ENCODE measurements at regions not wholly inside any gene's neighbourhood (a gene's known extent, or its start where the extent isn't known, plus 50 kb on each side); places are given as distances from the start of the nearest gene placed in this dataset.
A peak's percentile ranks its signal among the peaks of the same experiment; 100 is the strongest.

- intact Hi-C loops (cut with micrococcal nuclease), result no loop called here
- no peak for TF ChIP-seq CTCF (IDR thresholded peaks at IDR 0.05)
- ATAC-seq (no peak), DNase-seq (no peak)
- Histone ChIP-seq H3K4me3 (ENCODE audit: low read length) (no peak overlapping the region), H3K27me3 (ENCODE audit: control insufficient read depth, insufficient read depth, low read length) (no peaks in the 10 kb centered on the region), H3K4me1 (ENCODE audit: control insufficient read depth, insufficient read depth, low read length) (peaks cover 29% of the 10 kb centered on the region), H3K36me3 (ENCODE audit: control insufficient read depth, insufficient read depth, low read length) (no peaks in the 10 kb centered on the region), H3K27ac (ENCODE audit: low read length) (no peak overlapping the region), H3K9me3 (ENCODE audit: control insufficient read depth, insufficient read depth, low read length) (no peaks in the 10 kb centered on the region)
- H3K9me3 Mint-ChIP-seq, result no peaks in the 10 kb centered on the region
- no peaks in the 10 kb centered on the region for H3K36me3 Mint-ChIP-seq
- WGBS (ENCODE audit: insufficient coverage), result 89% methylated on average over 4 of the region's 7 CpGs
- peaks cover 38 to 44% of the 10 kb centered on the region in 2 donors for H3K4me1 Mint-ChIP-seq
- H3K4me3 Mint-ChIP-seq, result no peak overlapping the region
- no peaks in the 10 kb centered on the region for H3K27me3 Mint-ChIP-seq (ENCODE audit: low read depth in 2 of 2)
- H3K27ac Mint-ChIP-seq, result no peak overlapping the region
Measured at GRCh38 chr11:86155200-86155844, 86.4 kb upstream of the PICALM start.

GRCh38 chr11:86153439-86153838, 84.6 kb upstream of the PICALM start:
- TF ChIP-seq CTCF (IDR thresholded peaks at IDR 0.05), result no peak
- no peak overlapping the region for H3K27ac ChIP-seq (ENCODE audit: low read length)
- no peaks in the 10 kb centered on the region for H3K9me3 ChIP-seq (ENCODE audit: control insufficient read depth, insufficient read depth, low read length)
- peak overlapping the region in 1 of 2 donors; percentile 65 for H3K27ac Mint-ChIP-seq
- H3K9me3 Mint-ChIP-seq, result no peaks in the 10 kb centered on the region
- no peak for DNase-seq
- no peaks in the 10 kb centered on the region for H3K27me3 ChIP-seq (ENCODE audit: control insufficient read depth, insufficient read depth, low read length)
- peaks cover 36 to 37% of the 10 kb centered on the region in 2 donors for H3K4me1 Mint-ChIP-seq
- H3K4me3 Mint-ChIP-seq, result no peak overlapping the region
- no peak for ATAC-seq
- H3K36me3 ChIP-seq (ENCODE audit: control insufficient read depth, insufficient read depth, low read length), result no peaks in the 10 kb centered on the region
- H3K36me3 Mint-ChIP-seq, result no peaks in the 10 kb centered on the region
- peaks cover 29% of the 10 kb centered on the region for H3K4me1 ChIP-seq (ENCODE audit: control insufficient read depth, insufficient read depth, low read length)
- intact Hi-C loops (cut with micrococcal nuclease), result no loop called here
- no peaks in the 10 kb centered on the region for H3K27me3 Mint-ChIP-seq (ENCODE audit: low read depth in 2 of 2)
- H3K4me3 ChIP-seq (ENCODE audit: low read length), result no peak overlapping the region
- no CpG with 5 or more reads among the region's 1 CpG for WGBS (ENCODE audit: insufficient coverage)

- Histone ChIP-seq H3K36me3 (ENCODE audit: control insufficient read depth, insufficient read depth, low read length) (no peaks in the 10 kb centered on the region), H3K27me3 (ENCODE audit: control insufficient read depth, insufficient read depth, low read length) (no peaks in the 10 kb centered on the region), H3K4me3 (ENCODE audit: low read length) (no peak overlapping the region), H3K4me1 (ENCODE audit: control insufficient read depth, insufficient read depth, low read length) (peaks cover 29% of the 10 kb centered on the region), H3K27ac (ENCODE audit: low read length) (no peak overlapping the region), H3K9me3 (ENCODE audit: control insufficient read depth, insufficient read depth, low read length) (no peaks in the 10 kb centered on the region)
- DNase-seq (no peak), ATAC-seq (no peak)
- Mint-ChIP-seq H3K36me3 (no peaks in the 10 kb centered on the region), H3K27me3 (ENCODE audit: low read depth in 2 of 2) (no peaks in the 10 kb centered on the region), H3K27ac (peak overlapping the region; percentile 62 to 65), H3K9me3 (no peaks in the 10 kb centered on the region), H3K4me1 (peaks cover 33 to 35% of the 10 kb centered on the region in 2 donors), H3K4me3 (peak overlapping the region; percentile 36)
- TF ChIP-seq CTCF (IDR thresholded peaks at IDR 0.05), result no peak
- WGBS (ENCODE audit: insufficient coverage), result 100% methylated on average over 2 of the region's 2 CpGs
- intact Hi-C loops (cut with micrococcal nuclease), result no loop called here
Measured at GRCh38 chr11:86152901-86153300, 84.0 kb upstream of the PICALM start.

All from natural killer cell (primary cell).